ENCODE measurements at regions not wholly inside any gene's neighbourhood (a gene's known extent, or its start where the extent isn't known, plus 50 kb on each side); places are given as distances from the start of the nearest gene placed in this dataset.
"Not testable (repeated sequence)": the region's sequence is repeated elsewhere in the genome, so short reads cannot be mapped to it uniquely, and the experiment has no call there.

DNA sequence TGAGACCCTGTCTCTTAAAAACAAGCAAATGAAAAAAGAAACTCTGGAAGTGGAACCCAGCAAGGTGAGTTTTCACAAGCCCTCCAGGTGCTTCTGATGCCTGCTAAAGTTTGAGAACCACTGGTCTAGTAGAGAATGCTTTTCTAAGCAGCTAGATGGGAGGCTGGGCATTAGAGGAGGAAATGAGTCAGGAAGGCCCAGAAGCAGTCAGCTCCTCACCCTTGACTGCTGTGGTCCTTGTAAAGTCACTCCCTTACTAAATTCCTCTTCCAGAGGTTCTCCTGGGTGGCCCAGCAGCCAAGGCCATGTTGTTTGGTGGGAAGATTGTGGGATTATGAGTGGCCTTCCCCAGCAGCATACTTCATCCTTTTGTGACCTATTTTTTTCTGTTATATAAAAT, 52.0 kb upstream of the FYN start:
- no peak for DNase-seq

DNA sequence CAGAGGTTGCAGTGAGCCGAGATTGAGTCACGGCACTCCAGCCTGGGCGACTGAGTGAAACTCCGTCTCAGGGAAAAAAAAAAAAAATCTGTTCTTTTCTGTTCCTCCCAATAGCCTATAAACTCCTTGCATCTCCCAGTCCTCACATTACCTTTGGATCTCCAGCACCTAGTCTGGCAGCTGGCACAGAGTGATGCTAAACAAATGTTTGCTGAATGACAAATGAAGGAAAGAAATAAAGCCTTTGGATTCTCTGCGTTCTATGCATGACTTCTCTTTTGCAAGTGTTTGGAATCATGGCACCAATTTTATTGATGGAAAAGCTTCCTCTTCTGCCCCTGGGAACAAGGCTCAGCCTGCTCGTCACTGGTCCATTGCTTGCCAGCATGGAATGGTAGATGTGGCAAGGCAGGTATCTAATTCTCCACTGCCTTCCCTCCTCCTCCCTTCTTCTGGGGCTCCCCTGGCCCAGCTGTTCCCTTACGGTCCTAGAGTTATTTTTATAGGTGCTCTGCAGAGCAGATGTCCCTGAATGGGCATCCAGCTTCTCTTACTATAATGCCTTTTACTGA, 53.6 kb upstream of the FYN start:
- DNase-seq = no peak

DNA sequence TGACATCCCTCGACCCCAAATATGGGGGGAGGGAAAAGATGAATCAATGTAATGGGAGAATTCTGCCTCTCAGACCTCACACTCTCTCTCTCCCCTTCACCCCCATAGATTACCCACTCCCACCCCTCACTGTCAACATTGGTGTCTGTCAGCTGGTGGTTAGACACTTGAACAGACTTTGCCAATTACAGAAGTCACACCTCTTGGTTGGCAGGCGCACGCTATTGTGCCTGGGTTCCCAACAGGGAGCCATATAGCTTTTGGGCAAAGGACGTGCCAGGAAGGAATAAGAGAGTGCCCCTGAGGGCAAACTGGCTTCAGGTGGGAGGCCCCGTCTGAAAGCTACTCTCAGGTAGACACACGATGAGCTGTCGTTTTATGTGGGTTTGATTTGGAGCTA, 54.1 kb upstream of the FYN start:
- DNase-seq = no peak

DNA sequence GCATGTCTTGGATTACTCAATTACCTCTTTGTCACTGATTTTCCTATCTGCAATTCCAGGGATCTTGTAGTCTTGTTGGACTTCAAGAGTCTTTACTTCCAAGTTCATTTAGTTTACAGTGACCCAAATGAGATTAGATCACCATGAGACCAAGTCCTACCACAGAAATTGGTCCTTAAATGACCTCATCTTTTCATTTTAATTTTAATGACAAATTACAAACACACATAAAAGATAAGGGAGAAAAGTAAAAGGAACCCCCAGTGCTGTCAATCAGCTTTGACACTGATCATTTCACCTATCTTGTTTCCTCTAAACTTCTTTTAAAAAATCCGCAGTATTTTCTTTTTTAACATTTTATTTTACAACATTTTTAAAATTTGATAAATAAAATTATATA, 54.9 kb upstream of the FYN start:
- DNase-seq = no peak

DNA sequence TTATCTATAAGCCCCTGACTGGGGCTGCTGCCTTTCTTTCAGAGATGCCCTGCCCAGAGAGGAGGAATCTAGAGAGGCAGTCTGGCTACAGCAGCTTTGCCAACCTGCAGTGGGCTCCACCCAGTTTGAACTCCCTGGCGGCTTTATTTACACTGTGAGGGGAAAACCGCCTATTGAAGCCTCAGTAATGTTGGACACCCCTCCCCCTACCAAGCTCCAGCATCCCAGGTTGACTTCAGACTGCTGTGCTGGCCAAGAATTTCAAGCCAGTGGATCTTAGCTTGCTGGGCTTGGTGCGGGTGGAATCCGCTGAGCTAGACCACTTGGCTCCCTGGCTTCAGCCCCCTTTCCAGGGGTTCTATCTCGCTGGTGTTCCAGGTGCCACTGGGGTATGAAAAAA, 61.4 kb upstream of the FYN start:
- DNase-seq = not testable (repeated sequence)

DNA sequence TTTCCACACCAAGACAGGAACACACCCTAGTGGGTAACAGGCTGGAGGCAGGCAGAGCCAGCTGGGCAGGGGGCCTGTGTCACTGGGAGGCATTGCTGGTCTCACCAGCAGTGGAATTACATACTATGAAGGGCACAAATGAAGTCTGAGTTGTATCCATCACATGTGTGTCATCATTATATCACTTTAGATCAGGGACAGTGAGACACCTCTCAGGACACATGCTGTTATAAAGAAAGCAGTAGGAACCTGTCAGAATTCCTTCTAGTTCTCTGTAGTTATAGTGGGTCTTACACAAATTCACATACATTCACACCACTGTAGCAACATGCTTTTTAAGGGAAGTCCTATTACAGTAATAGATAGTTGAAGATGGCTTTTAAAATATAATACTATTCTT, 63.5 kb upstream of the FYN start:
- DNase-seq = no peak

DNA sequence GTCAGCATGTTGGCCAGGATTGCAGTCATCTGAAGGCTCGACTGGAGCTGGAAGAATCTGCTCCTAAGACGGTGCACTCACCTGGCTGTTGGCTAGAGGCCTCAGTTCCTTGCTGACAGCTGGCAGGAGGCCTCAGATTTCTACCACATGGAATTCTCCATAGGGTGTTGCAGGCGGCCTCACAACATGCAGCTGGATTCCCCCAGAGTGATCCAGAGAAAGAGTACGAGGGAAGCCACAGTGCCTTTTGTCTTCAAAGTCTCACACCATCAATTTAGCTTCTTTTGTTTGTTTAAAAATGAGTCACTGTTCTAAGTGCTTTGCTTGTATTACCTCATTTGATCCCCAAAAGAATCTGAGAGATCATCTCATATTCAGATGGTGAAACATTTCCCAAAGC, 65.5 kb upstream of the FYN start:
- no peak for DNase-seq

DNA sequence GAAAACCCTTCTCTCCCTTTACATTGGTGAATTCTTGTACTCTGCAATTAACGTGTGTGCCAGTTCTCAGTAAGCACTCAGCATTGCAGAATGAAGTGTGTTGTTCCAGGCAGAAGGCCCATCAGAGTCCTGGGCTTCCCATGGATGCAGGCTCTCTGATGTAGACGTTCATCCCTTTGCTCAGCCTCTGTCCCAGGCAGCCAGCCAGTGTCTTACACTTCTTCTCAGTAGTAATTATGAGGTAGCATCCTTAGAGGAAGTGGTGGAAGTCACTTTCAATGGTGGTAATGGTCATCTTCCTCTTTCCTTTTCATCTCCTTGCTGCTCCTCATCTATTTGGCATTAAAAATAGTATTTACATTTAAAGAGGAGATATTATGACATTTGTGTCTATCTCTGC, 66.7 kb upstream of the FYN start:
- no peak for DNase-seq

DNA sequence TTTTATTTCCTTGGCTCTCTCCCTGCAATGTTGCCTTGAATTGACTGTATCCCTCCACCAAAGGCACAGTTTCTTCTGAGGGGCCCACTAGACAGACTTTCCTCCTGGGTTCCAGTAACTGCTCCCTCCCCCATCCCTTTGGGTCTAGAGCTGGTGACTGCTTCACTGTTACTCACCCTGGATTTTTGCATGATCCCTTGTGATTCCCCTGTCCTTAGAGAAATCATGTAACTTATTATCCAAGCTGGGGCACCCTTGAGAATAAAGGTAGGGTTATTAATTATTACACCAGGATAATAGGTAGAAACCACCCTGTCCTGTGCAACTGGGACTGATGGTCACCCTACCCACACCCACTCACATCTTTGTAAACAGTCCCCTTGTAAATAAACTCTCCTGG, 67.5 kb upstream of the FYN start:
- no peak for DNase-seq

DNA sequence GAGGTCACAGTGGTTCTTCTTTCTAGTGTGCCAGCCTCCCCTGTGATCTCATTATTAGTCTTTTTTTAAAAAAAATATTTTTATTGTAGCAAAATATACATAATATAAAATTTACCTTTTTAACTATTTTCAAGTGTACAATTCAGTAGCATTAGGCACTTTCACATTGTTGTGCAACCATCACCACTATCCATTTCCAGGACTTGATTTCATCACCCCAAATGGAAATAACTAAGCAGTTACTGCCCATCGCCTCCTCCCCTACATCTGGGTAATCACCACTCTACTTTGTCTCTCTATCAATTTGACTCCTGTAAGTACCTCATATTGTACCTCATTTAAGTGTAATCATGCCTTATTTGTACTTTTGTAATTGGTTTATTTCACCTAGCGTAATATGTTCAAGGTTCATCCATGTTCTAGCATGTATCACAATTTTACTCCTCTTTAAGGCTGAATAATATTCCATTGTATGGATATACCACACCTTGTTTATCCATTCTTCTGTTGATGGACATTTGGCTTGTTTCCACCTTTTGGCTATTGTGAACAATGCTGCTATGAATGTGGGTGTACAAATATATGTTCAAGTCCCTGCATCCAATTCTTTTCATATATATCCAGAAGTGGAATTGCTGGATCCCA, 68.6 kb upstream of the FYN start:
- DNase-seq = no peak

DNA sequence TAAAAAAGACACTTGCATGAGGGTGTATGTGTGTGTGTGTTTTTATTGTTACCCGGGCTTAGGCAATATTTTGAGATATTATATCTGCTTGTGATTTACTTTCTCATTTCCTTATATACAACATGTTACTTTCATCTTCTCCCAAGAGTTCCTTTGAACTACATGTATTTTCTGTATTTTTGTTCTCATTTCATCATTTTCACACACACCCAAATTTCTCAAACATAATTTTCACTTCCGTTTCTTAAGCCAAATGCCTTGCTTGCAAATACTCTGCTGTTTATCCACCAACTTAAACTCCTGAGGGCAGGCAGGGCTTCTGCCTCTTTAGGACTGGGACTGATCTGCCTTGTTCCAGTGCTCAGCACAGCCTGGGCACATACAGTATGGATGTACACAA, 69.3 kb upstream of the FYN start:
- DNase-seq = no peak

DNA sequence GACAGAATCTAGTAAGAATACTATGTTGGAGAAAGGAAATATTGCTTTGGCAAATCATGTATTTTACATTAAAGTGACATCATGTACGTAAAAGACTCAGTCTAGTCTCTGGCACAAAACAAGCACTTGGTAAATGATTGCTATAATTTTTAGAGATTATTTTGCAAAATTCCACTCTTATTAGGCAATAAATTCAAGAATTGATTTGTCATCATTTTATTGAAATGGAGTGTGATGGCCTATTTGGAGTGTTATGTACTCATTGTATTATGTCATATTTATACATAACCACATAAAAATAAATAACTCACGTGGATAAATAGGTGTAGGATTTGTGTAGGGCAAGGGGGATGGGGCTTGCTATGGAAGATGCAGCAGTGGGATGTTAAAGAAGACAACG, 70.0 kb upstream of the FYN start:
- no peak for DNase-seq

DNA sequence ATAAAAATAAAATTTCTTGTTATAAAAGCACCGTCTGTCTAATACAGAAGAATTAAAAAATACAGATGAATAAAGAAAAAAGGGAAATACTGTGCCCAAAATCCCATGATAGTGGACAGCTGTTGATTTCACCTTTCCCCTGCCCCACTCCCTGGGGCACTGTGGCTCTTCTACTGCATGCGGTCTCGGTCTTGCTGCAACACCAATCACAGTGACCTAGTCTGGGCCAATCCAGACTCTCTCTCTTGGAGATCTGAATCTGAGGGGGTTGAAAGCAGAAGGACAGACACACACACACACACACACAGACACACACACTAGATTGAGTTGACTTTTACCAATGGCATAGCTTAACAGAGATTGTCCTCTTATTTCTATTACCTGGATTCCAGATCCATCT, 70.5 kb upstream of the FYN start:
- no peak for DNase-seq

DNA sequence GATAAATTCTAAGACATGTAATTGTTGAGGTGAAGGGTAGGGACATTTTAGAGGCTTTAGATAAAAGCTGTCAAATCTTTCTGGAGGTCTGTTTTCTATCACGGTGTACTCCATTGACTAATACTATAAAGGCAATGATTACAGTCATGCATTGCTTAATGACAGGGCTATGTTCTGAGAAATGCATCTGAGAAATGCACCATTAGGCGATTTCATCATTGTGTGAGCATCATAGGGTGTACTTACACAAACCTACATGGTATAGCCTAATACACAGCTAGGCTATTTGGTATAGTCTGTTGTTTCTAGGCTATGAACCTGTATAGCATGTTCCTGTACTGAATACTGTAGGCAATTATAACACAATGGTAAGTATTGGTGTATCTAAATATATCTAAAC, 71.3 kb upstream of the FYN start:
- no peak for DNase-seq

DNA sequence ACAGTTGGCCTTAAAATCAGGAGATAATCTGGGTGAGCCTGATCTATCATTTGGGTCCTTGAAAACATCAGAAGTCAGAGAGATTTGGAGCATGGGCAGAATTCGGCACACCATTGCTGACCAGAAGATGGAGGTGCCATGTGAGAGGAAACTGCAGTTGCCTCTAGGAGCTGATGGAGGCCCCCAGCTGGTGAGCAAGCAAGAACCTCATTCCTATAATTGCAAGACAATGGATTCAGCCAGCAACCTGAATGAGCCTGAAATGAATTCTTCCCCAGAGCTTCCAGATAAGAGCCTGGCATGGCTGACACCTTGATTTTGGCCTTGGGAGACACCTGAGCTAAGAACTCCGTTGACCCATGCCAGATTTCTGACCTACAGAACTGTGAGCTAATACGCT, 76.3 kb upstream of the FYN start:
- no peak for DNase-seq

DNA sequence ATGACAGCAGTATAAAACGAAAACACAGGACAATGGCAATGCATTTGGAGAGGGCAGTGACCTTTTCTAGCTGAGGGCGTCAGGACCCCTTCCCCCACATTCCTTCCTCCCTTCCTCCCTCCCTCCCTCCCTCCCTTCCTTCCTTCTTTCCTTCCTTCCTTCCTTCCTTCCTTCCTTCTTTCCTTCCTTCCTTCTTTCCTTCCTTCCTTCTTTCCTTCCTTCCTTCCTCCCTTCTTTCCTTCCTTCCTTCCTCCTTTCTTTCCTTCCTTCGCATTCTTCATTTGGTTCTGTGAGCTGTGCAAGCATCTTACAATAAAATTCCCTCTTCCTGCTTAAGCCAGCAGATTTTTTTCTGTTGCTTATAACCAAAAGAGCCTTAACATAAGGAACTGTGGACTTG, 76.7 kb upstream of the FYN start:
- DNase-seq = not testable (repeated sequence)

DNA sequence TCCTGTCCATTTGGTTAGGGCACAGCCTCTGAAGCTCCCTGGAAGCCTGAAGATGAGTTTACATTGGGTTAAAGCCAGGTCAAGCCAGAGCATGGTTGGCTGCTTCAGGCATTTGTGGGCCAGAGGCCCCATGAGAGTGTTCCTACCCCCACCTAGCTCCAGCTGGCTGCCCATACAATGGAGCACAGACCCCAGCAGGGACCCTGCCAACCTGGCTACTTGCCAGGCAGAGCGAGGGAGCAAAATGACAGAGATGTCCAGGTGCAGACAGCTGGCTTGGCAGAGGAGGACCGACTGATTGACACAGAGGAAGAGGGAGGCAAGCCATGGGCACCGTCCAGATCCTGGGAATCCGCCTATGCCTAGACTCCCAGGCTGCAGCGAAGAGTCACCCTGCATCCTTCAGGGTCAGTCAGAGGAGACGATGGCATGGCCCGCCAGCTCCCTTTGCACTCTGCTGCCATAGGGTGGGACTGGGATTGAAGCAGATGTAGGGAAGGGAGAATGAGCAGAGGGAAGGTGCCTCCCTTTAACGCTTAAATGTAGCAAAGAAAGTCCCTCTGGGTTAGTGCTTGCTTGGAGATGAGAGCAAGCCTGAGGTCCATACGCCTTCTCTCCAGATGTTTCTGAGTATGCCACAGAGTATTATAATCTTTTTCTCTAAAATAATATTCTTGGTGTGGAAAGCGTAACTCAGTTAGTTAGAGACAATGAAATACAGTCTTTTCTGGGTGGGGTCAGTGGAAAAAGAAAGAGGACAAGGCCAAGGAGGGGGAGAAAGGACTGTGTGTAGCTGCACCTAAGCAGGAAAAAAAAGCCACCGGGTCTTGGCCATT, 77.6 kb upstream of the FYN start:
- DNase-seq = no peak

DNA sequence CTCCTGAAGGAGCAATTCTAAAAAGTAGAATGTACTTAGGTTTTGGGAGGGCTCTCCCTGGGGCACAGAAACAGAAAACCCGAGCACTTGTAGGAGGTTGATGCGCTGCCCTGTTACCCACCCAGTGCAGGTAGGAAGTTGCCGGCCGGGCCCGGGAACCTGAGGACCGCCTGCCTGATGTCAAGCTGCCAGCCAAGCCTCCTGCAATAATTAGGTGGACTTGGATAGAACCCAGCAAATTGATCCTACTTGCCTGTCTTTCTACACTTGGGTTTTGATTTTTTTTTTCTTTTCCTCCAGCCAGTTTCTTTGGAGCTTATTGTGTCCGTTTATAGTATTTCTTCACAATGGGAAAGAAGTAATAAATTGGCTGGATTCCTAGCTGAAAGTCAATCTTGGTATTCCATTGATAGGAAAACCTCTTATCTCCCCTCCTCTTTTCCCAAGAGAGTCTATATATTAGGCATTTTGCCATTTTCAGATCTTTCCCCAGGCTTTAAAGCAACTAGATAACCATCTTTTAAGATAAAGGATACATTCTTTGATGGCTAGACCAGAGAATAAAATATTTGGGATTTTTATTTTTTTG, 78.3 kb upstream of the FYN start:
- no peak for DNase-seq

DNA sequence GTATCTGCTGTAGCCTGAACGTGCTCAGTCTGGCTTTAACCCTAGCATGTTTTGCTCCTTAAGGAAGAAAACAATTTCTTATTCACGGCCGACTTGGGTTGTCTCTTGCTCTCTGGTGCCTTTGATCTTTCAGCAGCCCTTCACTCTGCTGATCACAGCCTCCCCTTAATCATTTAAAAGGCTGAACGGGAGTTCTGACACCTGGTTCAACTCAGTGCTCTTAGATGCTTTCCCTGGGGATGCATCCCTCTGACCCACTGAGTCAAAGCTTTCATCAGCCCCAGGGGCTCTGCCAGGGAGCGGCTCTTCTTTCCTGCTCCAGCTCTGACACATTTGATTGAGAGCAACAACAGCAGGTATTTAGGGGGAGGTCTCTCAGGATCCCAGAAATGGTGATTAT, 79.0 kb upstream of the FYN start:
- DNase-seq = no peak

DNA sequence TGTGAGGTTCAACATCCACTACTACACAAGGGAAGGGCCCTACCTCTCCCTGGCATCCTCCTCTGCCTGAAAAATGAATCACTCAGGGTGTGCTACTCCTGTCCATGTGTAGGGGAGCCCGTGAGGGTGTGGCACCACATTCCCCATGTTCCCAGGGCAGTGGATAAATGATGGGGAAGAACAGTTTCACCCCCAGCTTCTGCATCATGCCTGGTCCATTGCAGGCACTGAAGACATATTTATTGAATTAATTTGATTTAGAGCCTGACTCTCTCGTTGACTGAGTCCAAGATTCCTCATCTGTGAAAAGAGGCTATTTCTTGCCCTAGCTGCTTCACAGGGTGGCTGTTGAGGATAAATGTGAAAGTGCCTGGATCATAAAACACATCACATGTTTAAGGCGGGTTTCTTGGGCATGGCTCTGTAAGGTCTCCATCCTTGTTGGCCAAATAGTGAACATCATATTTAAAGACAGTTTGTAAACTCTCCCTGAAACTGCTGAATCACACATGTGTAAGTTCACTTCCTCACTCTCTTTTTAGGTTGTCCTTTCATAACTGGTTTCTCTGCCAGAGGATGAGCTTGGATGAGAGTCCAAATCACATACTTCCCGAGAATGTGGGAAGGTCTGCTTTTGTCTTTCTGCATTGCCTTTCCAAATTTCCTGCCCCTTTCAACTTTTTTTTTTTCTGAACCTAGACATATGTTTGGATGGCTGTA, 79.7 kb upstream of the FYN start:
- no peak for DNase-seq

DNA sequence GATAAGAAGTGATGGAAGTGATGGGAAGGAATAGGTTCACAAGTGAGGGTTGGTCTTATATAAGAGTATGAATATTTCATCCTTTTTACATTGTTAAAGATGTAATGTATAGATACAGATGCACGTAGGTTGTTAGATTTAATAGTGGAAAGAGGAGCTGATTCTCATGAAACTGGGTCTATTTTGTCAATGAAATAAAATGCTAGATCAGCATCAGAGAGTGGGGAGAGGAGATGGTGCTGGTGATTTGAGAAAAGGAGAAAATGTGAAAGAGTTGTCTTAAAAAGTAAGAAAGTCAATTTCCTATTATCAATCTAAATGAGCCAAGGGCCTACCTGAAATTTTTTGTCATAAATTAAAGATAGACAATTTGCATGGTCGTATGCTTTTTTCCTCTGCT, 82.8 kb upstream of the FYN start:
- no peak for DNase-seq

DNA sequence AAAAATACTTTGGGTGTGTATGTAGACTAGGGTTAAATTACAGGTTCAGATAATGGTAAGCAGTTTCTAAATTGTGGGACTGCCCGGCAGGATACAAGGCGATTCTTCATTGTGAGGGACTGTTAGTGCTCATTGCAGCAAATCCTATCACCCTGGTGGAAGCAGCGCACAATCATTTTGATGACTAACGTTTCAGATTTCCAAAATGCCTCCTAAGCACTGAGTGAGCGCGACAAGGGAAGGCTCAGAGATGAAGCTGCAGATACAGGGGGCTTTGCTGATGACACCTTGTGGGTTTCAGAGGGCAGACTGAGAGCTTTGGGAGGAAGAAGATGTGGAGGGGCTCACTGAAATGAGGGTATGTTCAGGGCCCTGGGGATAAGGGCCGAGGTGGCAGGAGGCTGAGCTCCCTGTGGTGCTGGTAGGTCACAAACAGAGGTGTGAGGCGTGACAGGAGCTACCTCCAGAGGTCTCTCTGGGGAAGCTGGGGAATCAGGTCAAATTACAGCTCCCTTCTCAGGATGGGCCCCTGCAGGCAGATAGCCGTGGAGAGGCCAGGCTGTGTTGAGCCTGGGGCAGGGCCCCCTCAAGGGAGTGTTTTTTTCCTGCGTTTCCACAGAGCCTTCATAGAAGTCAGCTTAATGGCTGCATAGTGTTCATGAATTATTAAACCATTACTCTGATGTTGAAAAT, 84.5 kb upstream of the FYN start:
- DNase-seq = no peak

DNA sequence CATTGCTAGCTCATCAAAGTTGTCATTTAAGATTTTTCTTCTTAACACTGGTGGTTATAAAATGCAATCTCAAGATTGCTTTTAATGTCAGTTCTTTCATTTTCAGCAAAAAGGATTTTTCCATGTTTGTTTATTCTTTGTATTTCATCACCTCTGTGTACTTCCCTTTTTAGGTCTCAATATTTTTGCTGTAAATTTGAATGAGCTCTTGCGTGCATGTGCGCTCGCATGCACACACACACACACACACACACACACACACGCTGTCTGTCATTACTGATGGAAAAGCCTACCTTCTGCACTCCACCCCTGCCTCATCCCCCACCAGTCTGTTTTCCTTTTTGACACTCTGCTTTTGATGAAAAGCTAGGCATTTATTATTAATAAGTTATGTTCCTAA, 85.3 kb upstream of the FYN start:
- no peak for DNase-seq

All from 8988T (cell line).